Kidney tubule cell (primary cell): ENCODE measurements at regions not wholly inside any gene's neighbourhood (a gene's known extent, or its start where the extent isn't known, plus 50 kb on each side); places are given as distances from the start of the nearest gene placed in this dataset.
A peak's percentile ranks its signal among the peaks of the same experiment; 100 is the strongest.
"Not testable (repeated sequence)": the region's sequence is repeated elsewhere in the genome, so short reads cannot be mapped to it uniquely, and the experiment has no call there.

Source experiments
- DNase-seq: peaks from one replicate; pipeline ENCODE4 v3.0.0-alpha.2; 2018; ENCODE audit warnings: low spot score

DNA sequence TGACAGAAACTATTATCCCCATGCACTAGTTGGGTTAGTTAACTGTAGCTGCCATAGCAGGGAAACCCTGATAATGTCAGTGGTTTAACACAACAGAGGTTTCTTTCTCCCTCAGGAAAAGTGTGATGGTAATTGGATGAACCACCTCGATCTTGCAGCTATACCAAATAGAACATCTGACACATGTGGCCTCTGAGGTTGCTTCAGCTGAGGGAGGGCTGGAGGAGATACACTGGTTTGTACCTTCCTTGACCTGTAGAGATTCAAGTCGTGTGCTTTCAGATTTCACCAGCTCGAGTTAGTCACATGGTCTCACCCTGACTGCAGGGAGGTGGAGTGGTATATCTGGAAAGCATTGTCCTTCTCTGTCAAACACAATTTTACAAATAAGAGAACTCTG, 147.2 kb upstream of the SFRP2 start:
- DNase-seq, result no peak

DNA sequence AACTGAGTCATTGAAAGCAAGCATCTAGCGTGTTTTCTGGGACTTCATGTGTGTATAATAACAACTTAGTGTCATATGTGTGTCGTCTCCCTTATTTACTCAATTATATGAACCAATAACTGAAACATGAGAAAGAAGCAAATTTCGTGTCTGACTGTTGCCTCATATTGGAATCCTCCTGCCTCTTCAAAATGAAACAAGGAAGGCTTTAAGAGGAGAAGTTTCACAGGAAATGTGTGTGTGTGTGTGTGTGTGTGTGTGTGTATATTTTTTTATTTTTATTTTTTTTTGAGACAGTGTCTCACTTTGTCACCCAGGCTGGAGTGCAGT, 145.8 kb upstream of the SFRP2 start:
- no peak for DNase-seq

DNA sequence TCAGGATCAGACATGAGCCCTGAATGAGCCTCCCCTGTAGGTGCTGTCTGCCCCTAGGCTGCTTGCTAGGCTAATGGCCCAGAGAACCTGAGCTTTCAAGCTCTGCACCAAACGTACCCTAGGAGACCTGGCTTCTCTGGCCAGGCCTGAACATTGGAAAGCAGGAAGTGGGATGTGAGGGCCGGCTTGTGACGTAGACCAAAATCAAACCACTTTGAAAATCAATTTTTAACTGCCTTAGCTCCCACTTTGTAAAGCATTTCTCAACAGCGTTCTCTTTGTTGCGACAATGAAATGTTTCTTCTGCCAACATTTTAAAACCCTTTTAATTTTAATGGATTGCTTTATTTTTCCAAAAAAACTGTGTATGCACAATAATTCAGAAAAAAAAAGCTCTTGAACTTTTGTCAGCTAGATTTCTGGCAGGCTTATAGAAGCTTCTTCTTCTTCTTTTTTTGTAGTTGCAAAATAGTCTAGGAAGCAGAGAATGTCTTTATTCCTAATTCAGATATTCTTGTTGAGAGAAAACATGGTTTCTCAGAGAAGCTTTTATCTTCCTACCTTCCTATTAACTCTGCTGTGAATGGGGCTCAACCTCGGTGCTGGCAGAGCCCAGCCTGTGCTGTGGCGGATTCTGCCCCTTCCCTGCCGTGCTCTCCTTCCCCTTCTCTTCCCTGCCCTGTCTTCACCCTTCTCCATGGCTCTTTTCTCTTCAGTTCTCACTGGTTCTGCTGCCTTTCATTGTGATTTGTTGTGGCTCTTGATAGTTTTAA, 145.2 kb upstream of the SFRP2 start:
- DNase-seq, result no peak

DNA sequence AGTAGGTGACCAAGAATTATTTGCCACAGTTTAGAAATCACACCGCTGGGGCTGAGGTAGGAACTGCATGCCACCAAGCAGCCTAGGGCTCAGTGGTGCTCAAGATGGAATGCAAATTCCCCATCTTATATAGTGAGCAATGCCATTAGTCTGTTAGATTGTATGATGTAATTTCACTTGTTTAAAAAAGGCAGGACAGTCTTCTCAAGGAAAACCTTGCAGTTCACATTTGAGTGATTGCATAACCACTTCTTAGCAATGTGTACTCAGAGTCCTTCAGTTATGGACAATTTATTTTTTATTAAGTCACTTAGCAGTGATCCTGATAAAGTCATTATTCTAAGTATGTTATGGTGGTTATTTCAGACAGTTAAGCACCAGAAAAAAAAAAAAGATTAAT, 142.9 kb upstream of the SFRP2 start:
- peak; percentile 45 for DNase-seq

DNA sequence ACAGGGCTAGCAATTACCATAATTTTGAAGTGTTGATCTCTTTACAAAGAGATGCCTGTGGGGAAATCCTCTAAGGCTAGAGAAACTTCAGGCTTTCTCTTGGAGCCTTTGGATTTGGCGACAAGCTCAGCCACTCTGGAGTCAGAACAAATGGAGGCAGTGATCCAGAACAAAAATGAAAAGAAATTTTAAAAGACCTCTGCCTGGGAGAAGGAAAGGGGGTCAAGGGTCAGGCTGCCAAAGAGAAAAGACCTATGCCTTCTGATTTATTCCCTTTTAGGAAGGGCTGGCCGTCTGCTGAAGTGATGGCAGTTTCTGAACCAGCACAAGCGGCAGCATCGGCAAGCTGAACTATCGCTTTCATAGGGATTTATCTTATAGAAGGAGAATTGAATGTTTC, 140.8 kb upstream of the SFRP2 start:
- DNase-seq, result no peak

DNA sequence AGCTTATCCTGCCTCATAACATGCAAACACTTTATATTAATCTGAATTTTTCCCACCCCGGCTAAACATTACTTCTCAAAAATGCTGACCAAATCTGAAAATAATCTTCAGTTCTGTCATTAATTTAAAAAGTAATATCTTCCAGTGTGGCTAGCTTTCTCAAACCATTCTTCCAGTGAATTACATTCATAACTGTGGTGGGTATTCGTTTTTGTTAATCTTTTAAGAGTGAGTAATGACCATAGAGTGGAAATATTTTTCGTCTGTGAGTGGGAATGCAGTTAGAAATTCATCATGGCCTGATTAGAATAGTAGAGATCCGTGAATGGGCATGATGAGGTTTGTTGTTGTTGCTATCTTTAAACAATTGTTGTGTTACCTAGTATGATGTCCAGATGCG, 138.6 kb upstream of the SFRP2 start:
- peak; percentile 17 for DNase-seq

DNA sequence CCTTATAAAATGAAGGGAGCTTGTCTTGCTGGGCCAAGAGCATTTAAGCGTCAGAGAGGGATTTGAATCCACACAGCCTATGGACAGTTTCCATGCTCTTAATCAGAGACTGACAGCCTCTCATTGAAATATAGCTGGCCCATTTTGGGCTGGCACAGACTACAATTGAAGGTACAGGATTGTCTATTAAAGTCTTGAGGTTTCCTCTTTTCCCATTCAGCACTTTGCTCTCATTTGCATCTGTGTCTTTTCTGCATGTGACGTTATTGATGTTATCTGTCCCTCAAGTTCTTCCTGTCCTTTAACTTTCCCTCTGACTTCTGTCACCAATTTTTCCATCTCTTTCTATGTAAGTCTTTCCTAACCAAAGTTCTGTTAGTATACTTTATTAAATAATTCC, 133.3 kb upstream of the SFRP2 start:
- no peak for DNase-seq

DNA sequence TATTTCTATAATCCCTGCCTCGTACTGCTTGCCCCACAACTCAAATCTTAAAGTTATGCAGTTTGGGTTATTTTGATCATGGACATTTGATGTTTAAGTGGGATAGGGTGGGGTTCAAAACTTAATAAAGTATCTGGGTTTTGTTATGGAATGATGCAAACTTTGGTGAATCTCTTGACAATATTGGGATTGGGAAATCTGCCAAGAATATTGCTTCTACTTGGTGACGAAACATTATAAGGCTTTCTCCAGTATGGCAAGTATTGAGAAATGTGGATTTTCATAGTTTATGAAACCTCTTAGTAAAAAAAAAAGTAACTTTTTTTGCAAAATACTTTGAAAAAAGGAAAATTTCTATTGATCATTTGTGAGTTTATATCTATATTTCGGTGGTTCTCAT, 130.8 kb upstream of the SFRP2 start:
- DNase-seq, result no peak

DNA sequence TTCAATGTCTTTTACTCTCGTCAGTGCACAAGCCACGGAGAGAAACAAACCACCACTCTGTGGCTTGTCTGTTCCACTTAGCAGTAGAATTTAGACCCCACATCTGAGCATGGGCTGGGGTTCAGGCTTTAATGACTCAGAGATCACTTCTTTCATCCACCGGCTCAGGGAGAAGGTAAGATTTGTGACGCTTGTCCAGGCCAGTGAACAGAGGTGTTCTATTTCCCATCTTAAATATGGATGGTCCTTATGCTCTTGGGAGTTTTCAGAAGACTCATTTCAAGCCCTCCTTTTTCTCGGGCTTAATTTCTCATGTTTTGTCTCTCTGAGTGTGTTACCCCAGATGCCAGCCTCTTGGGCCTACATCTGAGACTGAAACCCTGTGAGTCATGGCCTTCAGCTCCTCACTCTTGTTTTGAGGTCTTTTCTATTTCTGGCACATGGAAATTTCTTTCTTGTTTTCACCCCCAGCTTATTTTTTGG, 127.4 kb upstream of the SFRP2 start:
- DNase-seq, result no peak

DNA sequence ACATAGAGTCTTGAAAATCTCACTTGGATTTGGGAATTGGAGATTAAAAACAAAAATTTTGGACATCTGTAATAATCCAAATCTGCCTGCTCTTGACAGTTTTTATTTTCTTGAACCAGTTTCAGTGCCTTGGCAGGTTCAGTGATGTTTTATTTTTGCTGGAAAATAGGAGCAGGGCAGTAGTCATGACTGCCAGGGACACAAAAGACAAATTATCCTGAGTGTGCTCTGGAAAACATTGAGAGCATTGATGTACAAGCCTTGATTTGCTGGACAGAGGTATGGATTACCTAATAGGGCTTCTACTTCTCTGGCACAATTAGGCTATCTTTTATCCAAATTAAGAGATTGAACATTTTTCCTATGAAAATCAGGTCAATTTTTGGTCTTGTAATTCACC, 123.4 kb upstream of the SFRP2 start:
- DNase-seq, result no peak

DNA sequence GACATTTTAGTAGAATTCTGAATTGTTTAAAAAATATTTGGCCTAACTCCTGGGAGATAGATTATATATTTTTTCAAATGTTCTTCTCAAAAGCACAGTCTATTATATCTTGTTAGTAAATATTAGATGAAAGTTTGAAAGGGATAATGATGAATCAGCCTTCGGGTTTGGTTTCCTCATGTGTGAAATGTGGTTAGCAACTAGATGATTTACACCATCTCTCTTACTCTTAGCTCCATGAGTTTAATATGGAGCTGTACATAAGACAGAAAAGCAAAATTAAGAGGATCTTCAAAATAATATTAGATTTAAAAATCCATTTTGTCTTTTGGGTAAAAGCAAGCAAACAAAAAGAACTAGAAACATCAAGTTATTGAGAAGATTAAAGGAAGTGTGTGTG, 120.8 kb upstream of the SFRP2 start:
- DNase-seq, result no peak

DNA sequence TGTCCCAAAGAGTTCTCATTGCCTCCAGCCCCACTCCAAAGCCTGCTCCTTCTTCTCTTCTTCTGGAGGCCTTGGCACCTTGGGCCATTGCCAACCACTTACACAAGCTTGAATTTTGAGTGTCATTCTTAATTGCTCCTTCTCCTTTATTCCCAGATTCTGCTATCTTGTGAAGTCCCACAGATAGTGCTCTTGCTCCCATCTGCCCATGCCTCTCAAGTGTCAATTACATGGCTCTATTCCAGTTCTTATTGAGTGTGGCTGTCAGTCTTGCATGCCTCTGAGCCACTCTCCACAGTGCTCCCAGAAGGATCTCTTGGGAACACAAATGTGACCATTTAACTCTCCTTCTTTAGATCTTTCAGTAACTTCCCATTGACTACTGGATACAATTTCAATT, 117.3 kb upstream of the SFRP2 start:
- no peak for DNase-seq

DNA sequence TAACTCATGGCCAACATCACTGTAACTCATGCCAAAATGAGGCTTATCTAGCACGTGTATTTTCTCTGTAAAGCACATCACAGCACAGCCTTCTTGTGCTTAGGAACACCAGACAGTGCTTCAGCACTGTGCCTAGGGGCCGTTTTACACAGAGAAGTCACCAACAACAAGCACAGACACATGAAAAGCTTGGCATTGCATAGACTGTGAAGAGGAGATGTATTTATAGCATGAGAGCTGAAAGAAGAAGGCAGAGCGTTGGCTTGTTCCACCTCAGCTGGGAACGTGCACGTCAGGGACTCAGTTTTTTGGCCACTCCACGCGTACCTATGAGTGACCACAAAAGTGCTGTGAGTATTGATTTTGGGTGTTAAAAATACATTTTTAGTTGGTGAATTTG, 116.3 kb upstream of the SFRP2 start:
- DNase-seq, result no peak

DNA sequence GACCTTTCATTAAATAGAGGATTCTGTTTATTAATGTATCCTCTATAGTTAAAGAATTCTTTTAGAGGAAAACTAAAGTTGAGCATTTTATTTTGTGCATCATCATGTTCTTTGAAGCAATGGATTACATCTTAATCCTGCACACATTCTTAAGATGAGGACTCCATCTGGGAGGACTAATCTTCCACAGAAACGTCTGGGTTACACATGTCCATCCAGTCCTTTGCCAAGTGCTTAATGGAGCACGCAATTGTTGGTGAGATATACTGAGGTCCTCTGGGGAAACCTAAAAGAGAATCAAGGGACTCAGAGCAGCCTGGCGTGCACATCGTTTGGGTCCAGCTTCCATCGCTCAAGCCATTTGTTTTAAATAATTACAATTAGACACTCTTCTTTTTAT, 115.1 kb upstream of the SFRP2 start:
- DNase-seq, result no peak

DNA sequence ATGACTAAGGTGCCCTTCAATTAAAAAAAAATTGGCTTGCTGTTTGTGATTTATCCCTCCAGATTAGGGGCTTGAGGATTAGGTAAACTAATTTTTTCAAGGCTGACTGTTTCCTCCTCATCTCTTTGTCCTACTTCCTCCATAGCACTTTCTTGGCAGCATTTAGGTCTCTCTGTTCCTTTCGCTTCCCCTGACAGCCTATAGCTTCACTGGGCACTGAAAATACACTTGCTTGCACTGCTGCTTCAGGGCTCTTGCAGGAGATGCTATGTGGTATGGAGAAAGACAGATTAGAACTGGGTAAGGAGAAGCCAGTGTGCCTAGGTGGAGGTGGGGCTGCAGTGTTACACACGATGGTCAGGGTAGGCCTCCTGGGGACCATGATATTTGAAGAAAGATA, 112.3 kb upstream of the SFRP2 start:
- DNase-seq, result no peak

DNA sequence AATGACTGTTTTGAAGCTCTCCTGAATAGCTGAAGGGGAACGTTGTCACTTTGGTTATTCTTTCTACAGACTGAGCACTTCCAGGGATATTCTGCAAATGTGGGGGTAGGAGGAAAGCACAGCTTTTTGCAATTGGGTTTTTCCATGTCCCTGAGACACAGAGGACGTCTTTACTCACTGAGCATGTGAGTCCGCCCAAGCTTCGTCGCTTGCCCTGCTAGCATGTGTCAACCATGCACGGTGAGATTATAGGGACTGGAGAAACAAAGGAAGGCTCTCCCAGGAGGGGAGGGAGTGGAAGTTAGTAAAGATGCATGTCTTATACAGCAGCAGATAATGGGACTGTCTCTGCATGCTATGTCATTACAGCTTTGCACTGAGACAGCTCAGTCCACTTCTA, 111.5 kb upstream of the SFRP2 start:
- DNase-seq, result no peak

DNA sequence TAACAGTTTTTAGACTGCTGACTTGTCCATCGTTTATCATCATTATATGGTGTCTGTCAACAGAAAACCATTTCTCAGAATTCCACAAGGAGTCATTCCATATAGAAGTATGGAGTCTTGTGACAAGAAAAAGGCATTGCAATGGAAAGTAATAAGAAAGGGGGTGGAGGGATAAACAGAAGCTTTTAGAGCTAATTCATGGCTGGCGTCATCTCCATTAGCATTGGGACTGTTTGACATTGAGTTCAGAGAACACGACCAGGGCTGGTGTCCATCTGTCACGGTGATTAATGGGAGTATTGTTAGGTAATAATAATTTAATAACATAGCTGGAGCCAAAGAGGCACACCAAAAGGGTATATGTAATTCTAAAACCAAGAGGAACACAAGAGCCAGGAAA, 101.9 kb upstream of the SFRP2 start:
- DNase-seq, result no peak

DNA sequence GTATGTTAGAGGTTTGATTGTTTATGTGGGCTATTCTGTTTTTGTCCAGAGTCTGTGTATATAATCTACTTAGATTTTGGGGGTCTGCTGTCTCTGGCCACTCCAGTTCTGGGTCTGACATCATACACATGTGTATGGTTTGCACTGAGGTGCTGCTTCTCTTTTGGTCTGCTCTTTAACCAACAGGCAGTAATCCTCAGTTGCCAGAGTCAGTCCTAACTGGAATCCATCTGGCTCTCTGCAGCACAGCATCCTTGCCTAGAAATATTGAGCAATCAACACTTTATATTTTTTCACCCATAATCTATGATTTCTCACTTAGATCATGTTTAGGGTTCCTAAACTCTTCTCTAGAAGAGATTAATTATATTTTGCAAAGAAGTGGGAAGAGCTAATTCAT, 98.3 kb upstream of the SFRP2 start:
- DNase-seq, result no peak

DNA sequence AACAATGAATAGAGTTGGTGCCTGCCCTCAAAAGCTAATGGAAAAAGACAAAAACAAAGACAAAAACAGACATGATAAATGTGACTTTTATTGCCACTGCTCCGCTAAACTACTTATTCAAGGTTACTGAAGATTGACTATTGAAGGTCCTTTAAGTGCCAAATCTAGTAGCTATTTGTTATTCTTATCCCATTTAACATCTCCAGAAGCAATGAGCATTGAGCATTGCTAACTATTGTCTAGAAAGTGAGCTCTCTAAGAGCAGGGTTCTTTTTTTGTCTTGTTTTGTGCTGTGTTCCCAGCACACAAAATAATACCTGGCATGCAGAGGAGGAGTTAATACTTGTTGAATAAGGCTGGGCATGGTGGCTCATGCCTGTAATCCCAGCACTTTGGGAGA, 95.4 kb upstream of the SFRP2 start:
- DNase-seq, result no peak

DNA sequence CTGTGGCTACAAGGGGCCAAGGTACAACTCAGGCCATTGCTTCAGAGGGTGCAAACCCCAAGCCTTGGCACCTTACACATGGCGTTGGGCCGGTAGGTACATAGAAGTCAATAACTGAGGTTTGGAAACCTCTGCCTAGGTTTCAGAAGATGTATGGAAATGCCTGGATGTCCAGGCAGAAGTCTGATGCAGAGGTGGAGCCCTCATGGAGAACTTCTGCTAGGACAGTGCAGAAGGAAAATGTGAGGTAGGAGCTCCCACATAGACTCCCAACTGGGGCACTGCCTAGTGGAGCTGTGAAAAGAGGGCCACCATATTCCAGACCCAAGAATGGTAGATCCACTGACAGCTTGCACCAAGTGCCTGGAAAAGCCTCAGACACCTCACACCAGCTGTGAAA, 92.1 kb upstream of the SFRP2 start:
- DNase-seq, result no peak

DNA sequence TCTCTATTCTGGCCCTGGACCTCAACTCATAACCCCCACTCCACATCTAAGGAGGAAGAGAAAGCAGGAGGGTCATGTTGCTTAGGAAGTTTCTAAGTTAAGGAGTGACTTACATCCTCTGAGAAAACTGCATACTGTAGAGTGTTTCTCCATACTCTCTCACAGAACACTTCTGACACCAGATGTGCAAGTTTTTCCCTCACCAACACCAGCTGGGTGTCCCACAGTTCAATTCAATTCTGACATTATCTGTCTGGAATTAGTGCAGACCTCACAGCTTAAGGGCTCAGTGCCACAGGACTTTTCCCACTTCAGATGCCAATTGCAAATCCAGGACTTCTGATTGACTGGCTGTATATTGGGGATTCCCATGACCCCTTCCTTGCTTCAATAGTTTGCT, 89.0 kb upstream of the SFRP2 start:
- no peak for DNase-seq

DNA sequence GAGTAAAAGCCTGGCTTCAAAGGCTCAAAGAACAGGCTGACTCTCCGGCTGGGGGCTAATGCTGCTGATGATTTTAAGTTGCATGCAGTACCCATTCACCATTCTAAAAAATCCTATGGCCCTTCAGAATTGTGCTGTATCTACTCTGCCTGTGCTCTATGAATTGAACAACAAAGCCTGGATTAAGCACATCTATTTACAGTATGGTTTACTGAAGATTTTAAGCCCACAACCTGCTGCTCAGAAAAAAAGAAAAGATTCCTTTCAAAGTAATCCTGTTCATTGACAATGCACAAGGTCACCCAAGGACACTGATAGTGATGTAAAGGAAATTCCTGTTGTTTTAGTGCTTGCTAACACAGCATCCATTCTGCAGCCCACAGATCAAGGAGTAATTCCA, 84.9 kb upstream of the SFRP2 start:
- DNase-seq, result no peak

DNA sequence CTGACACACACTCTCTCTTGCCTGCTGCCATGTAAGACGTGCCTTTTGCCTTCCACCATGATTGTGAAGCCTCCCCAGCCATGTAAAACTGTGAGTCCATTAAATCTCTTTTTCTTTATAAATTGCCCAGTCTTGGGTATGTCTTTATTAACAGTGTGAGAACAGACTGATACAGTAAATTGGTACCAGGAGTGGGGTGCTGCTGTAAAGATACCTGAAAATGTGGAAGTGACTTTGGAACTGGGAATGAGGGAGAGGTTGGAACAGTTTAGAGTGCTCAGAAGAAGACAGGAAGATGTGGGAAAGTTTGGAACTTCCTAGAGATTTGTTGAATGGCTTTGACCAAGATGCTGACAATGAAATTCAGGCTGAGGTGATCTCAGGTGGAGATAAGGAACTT, 77.9 kb upstream of the SFRP2 start:
- DNase-seq, result not testable (repeated sequence)

DNA sequence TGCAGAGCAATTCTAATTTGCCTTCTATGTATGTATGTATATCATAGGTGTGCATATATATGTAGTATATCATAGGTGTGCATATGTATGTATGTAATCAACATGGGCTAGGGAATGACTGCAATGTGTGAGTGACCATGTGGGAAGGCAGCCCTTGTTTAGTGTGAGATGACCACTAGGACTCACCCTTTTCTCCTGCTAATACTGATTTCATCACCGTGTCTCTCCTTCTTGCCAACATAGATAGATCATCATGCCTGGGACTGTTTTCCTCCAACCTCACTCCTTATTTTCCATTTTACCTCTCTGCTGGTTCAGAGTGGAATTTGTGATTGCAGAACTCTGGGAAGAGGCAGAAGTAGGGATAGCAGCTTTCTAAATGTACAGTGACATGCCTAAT, 63.6 kb upstream of the SFRP2 start:
- no peak for DNase-seq
